ENCODE measurements at regions not wholly inside any gene's neighbourhood (a gene's known extent, or its start where the extent isn't known, plus 50 kb on each side); places are given as distances from the start of the nearest gene placed in this dataset.
"Not testable (repeated sequence)": the region's sequence is repeated elsewhere in the genome, so short reads cannot be mapped to it uniquely, and the experiment has no call there.

GRCh38 chr16:8107296-8107695 lies 483.0 kb downstream of the TMEM114 start:
- no peak for DNase-seq

GRCh38 chr16:8103649-8104289 lies 486.5 kb downstream of the TMEM114 start:
- no peak for DNase-seq

- no peak for DNase-seq
Measured at GRCh38 chr16:8099586-8099985, 490.7 kb downstream of the TMEM114 start.

- DNase-seq: no peak
Measured at GRCh38 chr16:8098947-8099512, 491.3 kb downstream of the TMEM114 start.

GRCh38 chr16:8096211-8096610 lies 494.1 kb downstream of the TMEM114 start:
- DNase-seq: no peak

- no peak for DNase-seq
Measured at GRCh38 chr16:8094696-8095095, 495.6 kb downstream of the TMEM114 start.

GRCh38 chr16:8088820-8089338 lies 501.4 kb downstream of the TMEM114 start:
- no peak for DNase-seq

- DNase-seq: no peak
Measured at GRCh38 chr16:8087597-8088289, 502.6 kb downstream of the TMEM114 start.

GRCh38 chr16:8087146-8087545 lies 503.2 kb downstream of the TMEM114 start:
- no peak for DNase-seq

GRCh38 chr16:8084882-8085281 lies 505.4 kb downstream of the TMEM114 start:
- no peak for DNase-seq

GRCh38 chr16:8084302-8084701 lies 506.0 kb downstream of the TMEM114 start:
- no peak for DNase-seq

GRCh38 chr16:8083560-8083959 lies 506.8 kb downstream of the TMEM114 start:
- no peak for DNase-seq

GRCh38 chr16:8080817-8081216 lies 509.5 kb downstream of the TMEM114 start:
- DNase-seq: no peak

- DNase-seq: no peak
Measured at GRCh38 chr16:8075271-8075670, 515.0 kb downstream of the TMEM114 start.

GRCh38 chr16:8070506-8070905 lies 519.8 kb downstream of the TMEM114 start:
- no peak for DNase-seq

- DNase-seq: not testable (repeated sequence)
Measured at GRCh38 chr16:8068225-8068624, 522.1 kb downstream of the TMEM114 start.

GRCh38 chr16:8063159-8063558 lies 527.2 kb downstream of the TMEM114 start:
- no peak for DNase-seq

- no peak for DNase-seq
Measured at GRCh38 chr16:8062677-8063076, 527.6 kb downstream of the TMEM114 start.

- no peak for DNase-seq
Measured at GRCh38 chr16:8055761-8056160, 534.5 kb downstream of the TMEM114 start.

GRCh38 chr16:8053437-8053836 lies 536.9 kb downstream of the TMEM114 start:
- no peak for DNase-seq

GRCh38 chr16:8048433-8048832 lies 541.9 kb downstream of the TMEM114 start:
- DNase-seq: no peak

GRCh38 chr16:8047736-8048135 lies 542.6 kb downstream of the TMEM114 start:
- no peak for DNase-seq

GRCh38 chr16:8044796-8045195 lies 545.5 kb downstream of the TMEM114 start:
- DNase-seq: no peak

- DNase-seq: no peak
Measured at GRCh38 chr16:8032406-8032805, 557.9 kb downstream of the TMEM114 start.
